Endothelial cell of umbilical vein (primary cell): ENCODE measurements at regions not wholly inside any gene's neighbourhood (a gene's known extent, or its start where the extent isn't known, plus 50 kb on each side); places are given as distances from the start of the nearest gene placed in this dataset.

ENCODE experiments used
- CTCF ChIP-seq, 2 donors: IDR thresholded peaks; 1 replicate in 1 of 2; 2 replicates in 1 of 2; pipeline ENCODE4 v1.5.1; 2011; ENCODE audit warnings: low read length in 2 of 2, mild to moderate bottlenecking in 2 of 2, moderate library complexity in 2 of 2, control low read depth in 1 of 2, inconsistent platforms in 1 of 2, low read depth in 1 of 2; ENCODE audit not compliant: insufficient read depth in 1 of 2; ENCODE audit errors: extremely low read depth in 1 of 2
- GATA2 ChIP-seq: IDR thresholded peaks from 2 replicates; pipeline ENCODE4 v1.7.0; 2011; ENCODE audit warnings: low read depth, mild to moderate bottlenecking, moderate library complexity, mixed read lengths, low read length; ENCODE audit not compliant: insufficient read length, insufficient read depth
- POLR2A ChIP-seq: IDR thresholded peaks from 2 replicates; pipeline ENCODE4 v1.6.1; 2012; ENCODE audit warnings: low read depth, mild to moderate bottlenecking, control low read depth, low read length

- TF ChIP-seq POLR2A (no peak), GATA2 (no peak), CTCF (IDR thresholded peaks at IDR 0.05; ENCODE audit: extremely low read depth in 1 of 2, insufficient read depth in 1 of 2, low read depth in 1 of 2, low read length in 2 of 2) (no peak)
These were observed 241.5 kb downstream of the WDR11 start for GRCh38 chr10:121092720-121093095.
